ENCODE measurements at regions not wholly inside any gene's neighbourhood (a gene's known extent, or its start where the extent isn't known, plus 50 kb on each side); places are given as distances from the start of the nearest gene placed in this dataset.

- Mint-ChIP-seq H3K27ac (no peak overlapping the region), H3K4me1 (no peaks in the 10 kb centered on the region), H3K4me3 (no peak overlapping the region), H3K27me3 (peaks cover 9% of the 10 kb centered on the region), H3K36me3 (no peaks in the 10 kb centered on the region), H3K9me3 (no peaks in the 10 kb centered on the region)
- DNase-seq: no peak
These were observed 73.9 kb upstream of the NRSN1 start for GRCh38 chr6:24051942-24052589.

- H3K27ac Mint-ChIP-seq: no peak overlapping the region
These were observed 73.4 kb upstream of the NRSN1 start for GRCh38 chr6:24052590-24052961.

GRCh38 chr6:24053057-24053456 lies 73.0 kb upstream of the NRSN1 start:
- Mint-ChIP-seq H3K4me3 (no peak overlapping the region), H3K9me3 (no peaks in the 10 kb centered on the region), H3K36me3 (no peaks in the 10 kb centered on the region), H3K27ac (no peak overlapping the region), H3K4me1 (no peaks in the 10 kb centered on the region), H3K27me3 (peaks cover 9% of the 10 kb centered on the region)
- DNase-seq: no peak

More at GRCh38 chr6:24052590-24052961, 73.4 kb upstream of the NRSN1 start:
- no peaks in the 10 kb centered on the region for H3K36me3 Mint-ChIP-seq
- peaks cover 9% of the 10 kb centered on the region for H3K27me3 Mint-ChIP-seq
- no peaks in the 10 kb centered on the region for H3K9me3 Mint-ChIP-seq
- H3K4me1 Mint-ChIP-seq: no peaks in the 10 kb centered on the region
- H3K4me3 Mint-ChIP-seq: no peak overlapping the region
- DNase-seq: no peak

- no peaks in the 10 kb centered on the region for H3K36me3 Mint-ChIP-seq
- no peaks in the 10 kb centered on the region for H3K4me1 Mint-ChIP-seq
- no peak for DNase-seq
- H3K27ac Mint-ChIP-seq: no peak overlapping the region
- H3K4me3 Mint-ChIP-seq: no peak overlapping the region
- H3K27me3 Mint-ChIP-seq: peaks cover 9% of the 10 kb centered on the region
- no peaks in the 10 kb centered on the region for H3K9me3 Mint-ChIP-seq
These were observed 71.6 kb upstream of the NRSN1 start for GRCh38 chr6:24054388-24054787.

GRCh38 chr6:24056567-24056966 lies 69.4 kb upstream of the NRSN1 start:
- no peaks in the 10 kb centered on the region for H3K9me3 Mint-ChIP-seq
- no peaks in the 10 kb centered on the region for H3K36me3 Mint-ChIP-seq
- H3K27me3 Mint-ChIP-seq: peaks cover 9% of the 10 kb centered on the region
- no peak for DNase-seq
- H3K27ac Mint-ChIP-seq: no peak overlapping the region
- no peaks in the 10 kb centered on the region for H3K4me1 Mint-ChIP-seq
- no peak overlapping the region for H3K4me3 Mint-ChIP-seq

GRCh38 chr6:24057030-24057429 lies 69.0 kb upstream of the NRSN1 start:
- peaks cover 9% of the 10 kb centered on the region for H3K27me3 Mint-ChIP-seq
- H3K4me1 Mint-ChIP-seq: no peaks in the 10 kb centered on the region
- H3K9me3 Mint-ChIP-seq: no peaks in the 10 kb centered on the region
- DNase-seq: no peak
- no peak overlapping the region for H3K27ac Mint-ChIP-seq
- H3K4me3 Mint-ChIP-seq: no peak overlapping the region
- no peaks in the 10 kb centered on the region for H3K36me3 Mint-ChIP-seq

GRCh38 chr6:24060982-24061754 lies 64.8 kb upstream of the NRSN1 start:
- no peaks in the 10 kb centered on the region for H3K9me3 Mint-ChIP-seq
- H3K27me3 Mint-ChIP-seq: peaks cover 11% of the 10 kb centered on the region
- H3K4me1 Mint-ChIP-seq: no peaks in the 10 kb centered on the region
- no peak overlapping the region for H3K27ac Mint-ChIP-seq
- no peaks in the 10 kb centered on the region for H3K36me3 Mint-ChIP-seq
- DNase-seq: no peak
- no peak overlapping the region for H3K4me3 Mint-ChIP-seq

- DNase-seq: no peak
- Mint-ChIP-seq H3K9me3 (no peaks in the 10 kb centered on the region), H3K4me1 (no peaks in the 10 kb centered on the region), H3K36me3 (no peaks in the 10 kb centered on the region), H3K27ac (no peak overlapping the region), H3K27me3 (peaks cover 3% of the 10 kb centered on the region), H3K4me3 (no peak overlapping the region)
These were observed 61.9 kb upstream of the NRSN1 start for GRCh38 chr6:24064106-24064505.

- Mint-ChIP-seq H3K27me3 (peaks cover 3% of the 10 kb centered on the region), H3K36me3 (no peaks in the 10 kb centered on the region), H3K4me3 (no peak overlapping the region), H3K4me1 (no peaks in the 10 kb centered on the region), H3K9me3 (no peaks in the 10 kb centered on the region), H3K27ac (no peak overlapping the region)
- no peak for DNase-seq
These were observed 61.2 kb upstream of the NRSN1 start for GRCh38 chr6:24064832-24065231.

- no peaks in the 10 kb centered on the region for H3K36me3 Mint-ChIP-seq
- H3K27me3 Mint-ChIP-seq: peaks cover 3% of the 10 kb centered on the region
- H3K4me3 Mint-ChIP-seq: no peak overlapping the region
- no peak overlapping the region for H3K27ac Mint-ChIP-seq
- DNase-seq: no peak
- H3K9me3 Mint-ChIP-seq: no peaks in the 10 kb centered on the region
- no peaks in the 10 kb centered on the region for H3K4me1 Mint-ChIP-seq
These were observed 56.5 kb upstream of the NRSN1 start for GRCh38 chr6:24069526-24069925.

- H3K4me1 Mint-ChIP-seq: no peaks in the 10 kb centered on the region
- no peaks in the 10 kb centered on the region for H3K9me3 Mint-ChIP-seq
- H3K27ac Mint-ChIP-seq: no peak overlapping the region
- DNase-seq: no peak
- no peaks in the 10 kb centered on the region for H3K27me3 Mint-ChIP-seq
- no peaks in the 10 kb centered on the region for H3K36me3 Mint-ChIP-seq
- no peak overlapping the region for H3K4me3 Mint-ChIP-seq
These were observed 53.8 kb upstream of the NRSN1 start for GRCh38 chr6:24072038-24072746.

- H3K4me1 Mint-ChIP-seq: no peaks in the 10 kb centered on the region
- no peaks in the 10 kb centered on the region for H3K9me3 Mint-ChIP-seq
- H3K36me3 Mint-ChIP-seq: no peaks in the 10 kb centered on the region
- H3K4me3 Mint-ChIP-seq: no peak overlapping the region
- H3K27me3 Mint-ChIP-seq: no peaks in the 10 kb centered on the region
- H3K27ac Mint-ChIP-seq: no peak overlapping the region
- DNase-seq: no peak
These were observed 50.0 kb upstream of the NRSN1 start for GRCh38 chr6:24076011-24076410.

Data from activated naive CD8-positive, alpha-beta T cell treated with anti-CD3 and anti-CD28 coated beads for 36 hours (primary cell).